ENCODE measurements at regions not wholly inside any gene's neighbourhood (a gene's known extent, or its start where the extent isn't known, plus 50 kb on each side); places are given as distances from the start of the nearest gene placed in this dataset.

- no peak overlapping the region for H3K4me3 ChIP-seq (ENCODE audit: low read depth in 2 of 2, low read length in 2 of 2)
- POLR2A ChIA-PET: no interaction called here
- TF ChIP-seq TCF7L2 (IDR thresholded peaks at IDR 0.05; ENCODE audit: low read depth, low read length) (no peak), CTCF (IDR thresholded peaks at IDR 0.05) (no peak), SIN3A (IDR thresholded peaks at IDR 0.05; ENCODE audit: borderline replicate concordance, insufficient read depth, low read depth, low read length) (no peak), REST (IDR thresholded peaks at IDR 0.05; ENCODE audit: insufficient read depth in 1 of 2, low read depth in 2 of 2, low read length in 1 of 2) (no peak), POLR2AphosphoS5 (IDR thresholded peaks at IDR 0.05; ENCODE audit: low read depth, low read length) (no peak)
- no peak overlapping the region for H3K27ac ChIP-seq (ENCODE audit: low read length)
- CTCF ChIA-PET: no interaction called here
- H3K4me1 ChIP-seq (ENCODE audit: control insufficient read depth, insufficient read depth, low read length): no peaks in the 10 kb centered on the region
- no TSS peak for BruUV-seq (replicated peaks)
- no peaks in the 10 kb centered on the region for H3K9me3 ChIP-seq (ENCODE audit: control insufficient read depth, insufficient read depth, low read depth, low read length)
- intact Hi-C loops (cut with micrococcal nuclease; ENCODE audit: unreplicated experiment) (no loop called here), in situ Hi-C loops (cut with HindIII; ENCODE audit: low pct_unique_long_range_greater_than_20kb, low sequenced_read_pairs) (no loop called here)
- H3K36me3 ChIP-seq (ENCODE audit: control insufficient read depth, insufficient read depth, low read length): no peaks in the 10 kb centered on the region
- ATAC-seq (no peak), DNase-seq (ENCODE audit: low read depth, low spot score) (no peak)
- no peaks in the 10 kb centered on the region for H3K27me3 ChIP-seq (ENCODE audit: control insufficient read depth, insufficient read depth, low read length)
Measured at GRCh38 chr7:156039194-156039593, 226.9 kb upstream of the SHH start.

- BruUV-seq (replicated peaks): no TSS peak
- TF ChIP-seq SIN3A (IDR thresholded peaks at IDR 0.05; ENCODE audit: borderline replicate concordance, insufficient read depth, low read depth, low read length) (no peak), REST (IDR thresholded peaks at IDR 0.05; ENCODE audit: insufficient read depth in 1 of 2, low read depth in 2 of 2, low read length in 1 of 2) (peak; percentile 24 to 59; a peak in 1 of 4 replicates), CTCF (IDR thresholded peaks at IDR 0.05) (no peak), POLR2AphosphoS5 (IDR thresholded peaks at IDR 0.05; ENCODE audit: low read depth, low read length) (no peak), TCF7L2 (IDR thresholded peaks at IDR 0.05; ENCODE audit: low read depth, low read length) (no peak)
- ChIA-PET CTCF (no interaction called here), POLR2A (interaction anchor here (0.5 to 0.6 kb wide), 2 partner anchors 20 to 77 kb away, joined by 3 to 4 read pairs; no protein-coding TSS in a partner anchor)
- H3K27ac ChIP-seq (ENCODE audit: low read length): no peak overlapping the region
- H3K4me1 ChIP-seq (ENCODE audit: control insufficient read depth, insufficient read depth, low read length): no peaks in the 10 kb centered on the region
- ATAC-seq (peak; percentile 43; the same call in 1 of the 2 replicates), DNase-seq (ENCODE audit: low read depth, low spot score) (no peak)
- in situ Hi-C loops (cut with HindIII; ENCODE audit: low pct_unique_long_range_greater_than_20kb, low sequenced_read_pairs): no loop called here
- intact Hi-C loops (cut with micrococcal nuclease; ENCODE audit: unreplicated experiment): no loop called here
- H3K36me3 ChIP-seq (ENCODE audit: control insufficient read depth, insufficient read depth, low read length): no peaks in the 10 kb centered on the region
- H3K9me3 ChIP-seq (ENCODE audit: control insufficient read depth, insufficient read depth, low read depth, low read length): peaks cover 4% of the 10 kb centered on the region; the same call in 1 of the 2 replicates
- no peaks in the 10 kb centered on the region for H3K27me3 ChIP-seq (ENCODE audit: control insufficient read depth, insufficient read depth, low read length)
- H3K4me3 ChIP-seq (ENCODE audit: low read depth in 2 of 2, low read length in 2 of 2): no peak overlapping the region
Measured at GRCh38 chr7:156038345-156038744, 226.1 kb upstream of the SHH start.

Data from Panc1 (cell line).